B cell (primary cell): ENCODE measurements at regions not wholly inside any gene's neighbourhood (a gene's known extent, or its start where the extent isn't known, plus 50 kb on each side); places are given as distances from the start of the nearest gene placed in this dataset.

ENCODE experiments used
- CTCF ChIP-seq: fragments of 200-600 bp; IDR thresholded peaks from one replicate; pipeline ENCODE4 v1.8.0; 2022; ENCODE audit warnings: antibody characterized with exemption, mild to moderate bottlenecking
- EZH2 ChIP-seq: IDR thresholded peaks from 2 replicates; pipeline ENCODE4 v1.6.1; 2012; ENCODE audit warnings: borderline replicate concordance, low read depth, mild to moderate bottlenecking, moderate library complexity, low read length; ENCODE audit not compliant: insufficient read depth, poor library complexity, severe bottlenecking

- TF ChIP-seq CTCF (peak; percentile 93), EZH2 (no peak)
These were observed 333.9 kb upstream of the FSTL5 start for GRCh38 chr4:162497564-162498167.
